OCI-M1 (cell line): ENCODE measurements at regions not wholly inside any gene's neighbourhood (a gene's known extent, or its start where the extent isn't known, plus 50 kb on each side); places are given as distances from the start of the nearest gene placed in this dataset.

Experiments used
- DNase-seq: peaks from one replicate; lab custom pipeline; 2025; lab: John Stamatoyannopoulos, UW

- no peak for DNase-seq
These were observed 169.4 kb downstream of the TEX36 start for GRCh38 chr10:125513429-125514182.

- DNase-seq = no peak
These were observed 172.0 kb downstream of the TEX36 start for GRCh38 chr10:125510998-125511397.

GRCh38 chr10:125505648-125506047, 177.3 kb downstream of the TEX36 start:
- no peak for DNase-seq

- DNase-seq = no peak
These were observed 180.7 kb downstream of the TEX36 start for GRCh38 chr10:125502276-125502675.

GRCh38 chr10:125495386-125495785, 187.6 kb downstream of the TEX36 start:
- no peak for DNase-seq

- DNase-seq = no peak
These were observed 188.2 kb downstream of the TEX36 start for GRCh38 chr10:125494651-125495239.

GRCh38 chr10:125491381-125491780, 191.6 kb downstream of the TEX36 start:
- no peak for DNase-seq

GRCh38 chr10:125489731-125490130, 193.2 kb downstream of the TEX36 start:
- DNase-seq = no peak

GRCh38 chr10:125485665-125486064, 197.3 kb downstream of the TEX36 start:
- DNase-seq = no peak

GRCh38 chr10:125484035-125484732, 198.8 kb downstream of the TEX36 start:
- no peak for DNase-seq

GRCh38 chr10:125482637-125483036, 200.3 kb downstream of the TEX36 start:
- DNase-seq = no peak

- no peak for DNase-seq
These were observed 200.9 kb downstream of the TEX36 start for GRCh38 chr10:125482108-125482507.

- no peak for DNase-seq
These were observed 203.9 kb downstream of the TEX36 start for GRCh38 chr10:125479059-125479458.

GRCh38 chr10:125475815-125476214, 207.1 kb downstream of the TEX36 start:
- DNase-seq = no peak

GRCh38 chr10:125473143-125473793, 209.7 kb downstream of the TEX36 start:
- no peak for DNase-seq

- no peak for DNase-seq
These were observed 210.9 kb downstream of the TEX36 start for GRCh38 chr10:125472010-125472607.

- no peak for DNase-seq
These were observed 214.7 kb downstream of the TEX36 start for GRCh38 chr10:125468278-125468677.

GRCh38 chr10:125466685-125467084, 216.3 kb downstream of the TEX36 start:
- DNase-seq = no peak

GRCh38 chr10:125462845-125463244, 220.1 kb downstream of the TEX36 start:
- no peak for DNase-seq

GRCh38 chr10:125460326-125460725, 222.6 kb downstream of the TEX36 start:
- DNase-seq = no peak

- no peak for DNase-seq
These were observed 225.6 kb downstream of the TEX36 start for GRCh38 chr10:125457406-125457805.

GRCh38 chr10:125455855-125456254, 227.1 kb downstream of the TEX36 start:
- no peak for DNase-seq
